Tibial artery (tissue), 4 donors: ENCODE measurements at regions not wholly inside any gene's neighbourhood (a gene's known extent, or its start where the extent isn't known, plus 50 kb on each side); places are given as distances from the start of the nearest gene placed in this dataset.

Source experiments
- DNase-seq, 2 donors: peaks; one replicate each; pipeline ENCODE4 v3.0.0-alpha.2; 2019
- H3K27ac ChIP-seq, 2 donors: fragments of 200-600 bp; sonication (generic) in 1 of 2; 1 replicate in 1 of 2; 2 replicates in 1 of 2; pipeline ENCODE4 v1.5.1; 2018 to 2019; ENCODE audit warnings: mild to moderate bottlenecking in 1 of 2
- H3K27me3 ChIP-seq, 2 donors: fragments of 200-600 bp; sonication (generic) in 1 of 2; one replicate each; pipeline versions ENCODE4 v1.5.1 to v1.6.0; 2016 to 2019
- H3K36me3 ChIP-seq, 3 donors: fragments of 200-600 bp; sonication (generic) in 2 of 3; one replicate each; pipeline ENCODE4 v1.5.1; 2016 to 2019; ENCODE audit warnings: mild to moderate bottlenecking in 2 of 3
- H3K4me1 ChIP-seq, 4 donors: fragments of 200-600 bp; sonication (generic) in 2 of 4; 1 replicate in 3 of 4; 2 replicates in 1 of 4; pipeline ENCODE4 v1.5.1; 2016 to 2019
- H3K4me3 ChIP-seq, 2 donors: fragments of 200-600 bp; sonication (generic) in 1 of 2; 1 replicate in 1 of 2; 2 replicates in 1 of 2; pipeline ENCODE4 v1.5.1; 2018 to 2019; ENCODE audit warnings: mild to moderate bottlenecking in 2 of 2
- H3K9me3 ChIP-seq, 3 donors: fragments of 200-600 bp; sonication (generic) in 1 of 3; one replicate each; pipeline ENCODE4 v1.5.1; 2016 to 2019
- CTCF ChIP-seq, 2 experiments: fragments of 200-600 bp in 1 of 2; fragments of 450-650 bp in 1 of 2; IDR thresholded peaks; one replicate each; pipeline ENCODE4 v1.5.1; 2017 to 2019; ENCODE audit warnings: antibody characterized with exemption in 2 of 2, mild to moderate bottlenecking in 1 of 2, moderate library complexity in 1 of 2
- intact Hi-C: fragments of 100-400 bp; cut with DNase I; formaldehyde crosslinking; loops from one replicate; pipeline ENCODE4 v1.15.0; 2023; ENCODE audit warnings: low total_unique reads

GRCh38 chr6:169979873-169980432, 228.5 kb downstream of the ERMARD start:
- no peak overlapping the region for H3K27ac ChIP-seq
- peak in 1 of 2 donors; percentile 42 for DNase-seq
- no peaks in the 10 kb centered on the region for H3K9me3 ChIP-seq
- intact Hi-C loops, result no loop called here
- TF ChIP-seq CTCF (IDR thresholded peaks at IDR 0.05), result no peak
- peaks cover 0 to 20% of the 10 kb centered on the region in 2 donors for H3K27me3 ChIP-seq
- H3K4me3 ChIP-seq, result no peak overlapping the region
- no peaks in the 10 kb centered on the region for H3K36me3 ChIP-seq
- no peaks in the 10 kb centered on the region for H3K4me1 ChIP-seq

GRCh38 chr6:169978615-169979161, 227.3 kb downstream of the ERMARD start:
- H3K9me3 ChIP-seq, result no peaks in the 10 kb centered on the region
- intact Hi-C loops, result no loop called here
- DNase-seq, result peak; percentile 11 to 14
- no peak overlapping the region for H3K4me3 ChIP-seq
- no peaks in the 10 kb centered on the region for H3K36me3 ChIP-seq
- no peak for TF ChIP-seq CTCF (IDR thresholded peaks at IDR 0.05)
- H3K27me3 ChIP-seq, result peaks cover 0 to 21% of the 10 kb centered on the region in 2 donors
- H3K4me1 ChIP-seq, result no peaks in the 10 kb centered on the region
- no peak overlapping the region for H3K27ac ChIP-seq

- Histone ChIP-seq H3K9me3 (no peaks in the 10 kb centered on the region), H3K36me3 (no peaks in the 10 kb centered on the region), H3K27ac (no peak overlapping the region), H3K4me3 (no peak overlapping the region), H3K4me1 (no peaks in the 10 kb centered on the region), H3K27me3 (peaks cover 0 to 21% of the 10 kb centered on the region in 2 donors)
- TF ChIP-seq CTCF (IDR thresholded peaks at IDR 0.05), result no peak
- intact Hi-C loops, result no loop called here
- DNase-seq, result peak; percentile 9 to 34
These were observed 226.2 kb downstream of the ERMARD start for GRCh38 chr6:169977434-169978265.

GRCh38 chr6:169976301-169977081, 225.1 kb downstream of the ERMARD start:
- Histone ChIP-seq H3K27ac (no peak overlapping the region), H3K9me3 (no peaks in the 10 kb centered on the region), H3K36me3 (no peaks in the 10 kb centered on the region), H3K4me1 (no peaks in the 10 kb centered on the region), H3K27me3 (peaks cover 0 to 21% of the 10 kb centered on the region in 2 donors), H3K4me3 (no peak overlapping the region)
- peak; percentile 18 to 47 for DNase-seq
- no peak for TF ChIP-seq CTCF (IDR thresholded peaks at IDR 0.05)
- intact Hi-C loops, result no loop called here

- intact Hi-C loops, result no loop called here
- H3K36me3 ChIP-seq, result no peaks in the 10 kb centered on the region
- no peaks in the 10 kb centered on the region for H3K9me3 ChIP-seq
- no peak overlapping the region for H3K4me3 ChIP-seq
- H3K27me3 ChIP-seq, result peaks cover 0 to 21% of the 10 kb centered on the region in 2 donors
- H3K4me1 ChIP-seq, result no peaks in the 10 kb centered on the region
- TF ChIP-seq CTCF (IDR thresholded peaks at IDR 0.05), result no peak
- H3K27ac ChIP-seq, result no peak overlapping the region
- DNase-seq, result peak; percentile 16 to 53
These were observed 224.3 kb downstream of the ERMARD start for GRCh38 chr6:169975701-169976100.
